ENCODE measurements at regions not wholly inside any gene's neighbourhood (a gene's known extent, or its start where the extent isn't known, plus 50 kb on each side); places are given as distances from the start of the nearest gene placed in this dataset.

- Histone ChIP-seq H3K4me3 (ENCODE audit: low read depth in 1 of 2, low read length in 2 of 2) (no peak overlapping the region), H3K27ac (ENCODE audit: low read depth in 2 of 2, low read length in 1 of 2) (no peak overlapping the region), H3K27me3 (ENCODE audit: control insufficient read depth in 1 of 2, insufficient read depth in 2 of 2, low read length in 2 of 2) (no peaks in the 10 kb centered on the region), H3K36me3 (ENCODE audit: control insufficient read depth in 2 of 2, insufficient read depth in 2 of 2, low read length in 1 of 2) (no peaks in the 10 kb centered on the region), H3K9me3 (ENCODE audit: control insufficient read depth in 2 of 2, insufficient read depth in 1 of 2, low read depth in 1 of 2, low read length in 1 of 2) (no peaks in the 10 kb centered on the region), H3K4me1 (ENCODE audit: control insufficient read depth in 2 of 2, insufficient read depth in 2 of 2, low read length in 1 of 2) (no peaks in the 10 kb centered on the region)
- WGBS, 2 donors = 20 to 38% methylated on average over 2 of the region's 2 CpGs
Observed at GRCh38 chr2:176582990-176583481, 313.8 kb downstream of the MTX2 start.

GRCh38 chr2:176583607-176584006 lies 314.4 kb downstream of the MTX2 start:
- no peaks in the 10 kb centered on the region for H3K4me1 ChIP-seq (ENCODE audit: control insufficient read depth in 2 of 2, insufficient read depth in 2 of 2, low read length in 1 of 2)
- H3K27ac ChIP-seq (ENCODE audit: low read depth in 2 of 2, low read length in 1 of 2) = no peak overlapping the region
- H3K36me3 ChIP-seq (ENCODE audit: control insufficient read depth in 2 of 2, insufficient read depth in 2 of 2, low read length in 1 of 2) = no peaks in the 10 kb centered on the region
- no peaks in the 10 kb centered on the region for H3K27me3 ChIP-seq (ENCODE audit: control insufficient read depth in 1 of 2, insufficient read depth in 2 of 2, low read length in 2 of 2)
- WGBS, 2 donors = 29 to 30% methylated on average over 6 of the region's 6 CpGs
- H3K9me3 ChIP-seq (ENCODE audit: control insufficient read depth in 2 of 2, insufficient read depth in 1 of 2, low read depth in 1 of 2, low read length in 1 of 2) = no peaks in the 10 kb centered on the region
- H3K4me3 ChIP-seq (ENCODE audit: low read depth in 1 of 2, low read length in 2 of 2) = no peak overlapping the region

- Histone ChIP-seq H3K27me3 (ENCODE audit: control insufficient read depth in 1 of 2, insufficient read depth in 2 of 2, low read length in 2 of 2) (no peaks in the 10 kb centered on the region), H3K27ac (ENCODE audit: low read depth in 2 of 2, low read length in 1 of 2) (no peak overlapping the region), H3K4me3 (ENCODE audit: low read depth in 1 of 2, low read length in 2 of 2) (no peak overlapping the region), H3K4me1 (ENCODE audit: control insufficient read depth in 2 of 2, insufficient read depth in 2 of 2, low read length in 1 of 2) (no peaks in the 10 kb centered on the region), H3K9me3 (ENCODE audit: control insufficient read depth in 2 of 2, insufficient read depth in 1 of 2, low read depth in 1 of 2, low read length in 1 of 2) (no peaks in the 10 kb centered on the region), H3K36me3 (ENCODE audit: control insufficient read depth in 2 of 2, insufficient read depth in 2 of 2, low read length in 1 of 2) (no peaks in the 10 kb centered on the region)
- WGBS, 2 donors = 59 to 71% methylated on average over 3 of the region's 3 CpGs
Observed at GRCh38 chr2:176584333-176584732, 315.1 kb downstream of the MTX2 start.

- Histone ChIP-seq H3K4me1 (ENCODE audit: control insufficient read depth in 2 of 2, insufficient read depth in 2 of 2, low read length in 1 of 2) (no peaks in the 10 kb centered on the region), H3K9me3 (ENCODE audit: control insufficient read depth in 2 of 2, insufficient read depth in 1 of 2, low read depth in 1 of 2, low read length in 1 of 2) (no peaks in the 10 kb centered on the region), H3K27ac (ENCODE audit: low read depth in 2 of 2, low read length in 1 of 2) (no peak overlapping the region), H3K4me3 (ENCODE audit: low read depth in 1 of 2, low read length in 2 of 2) (no peak overlapping the region), H3K36me3 (ENCODE audit: control insufficient read depth in 2 of 2, insufficient read depth in 2 of 2, low read length in 1 of 2) (no peaks in the 10 kb centered on the region), H3K27me3 (ENCODE audit: control insufficient read depth in 1 of 2, insufficient read depth in 2 of 2, low read length in 2 of 2) (no peaks in the 10 kb centered on the region)
- WGBS, 2 donors = 83 to 88% methylated on average over 1 of the region's 1 CpG
Observed at GRCh38 chr2:176585291-176585690, 316.0 kb downstream of the MTX2 start.

- Histone ChIP-seq H3K27me3 (ENCODE audit: control insufficient read depth in 1 of 2, insufficient read depth in 2 of 2, low read length in 2 of 2) (no peaks in the 10 kb centered on the region), H3K36me3 (ENCODE audit: control insufficient read depth in 2 of 2, insufficient read depth in 2 of 2, low read length in 1 of 2) (no peaks in the 10 kb centered on the region), H3K9me3 (ENCODE audit: control insufficient read depth in 2 of 2, insufficient read depth in 1 of 2, low read depth in 1 of 2, low read length in 1 of 2) (no peaks in the 10 kb centered on the region), H3K4me3 (ENCODE audit: low read depth in 1 of 2, low read length in 2 of 2) (no peak overlapping the region), H3K4me1 (ENCODE audit: control insufficient read depth in 2 of 2, insufficient read depth in 2 of 2, low read length in 1 of 2) (no peaks in the 10 kb centered on the region), H3K27ac (ENCODE audit: low read depth in 2 of 2, low read length in 1 of 2) (no peak overlapping the region)
- 72 to 80% methylated on average over 2 of the region's 2 CpGs for WGBS, 2 donors
Observed at GRCh38 chr2:176585791-176586190, 316.5 kb downstream of the MTX2 start.

GRCh38 chr2:176589287-176589686 lies 320.0 kb downstream of the MTX2 start:
- Histone ChIP-seq H3K27me3 (ENCODE audit: control insufficient read depth in 1 of 2, insufficient read depth in 2 of 2, low read length in 2 of 2) (no peaks in the 10 kb centered on the region), H3K9me3 (ENCODE audit: control insufficient read depth in 2 of 2, insufficient read depth in 1 of 2, low read depth in 1 of 2, low read length in 1 of 2) (no peaks in the 10 kb centered on the region), H3K36me3 (ENCODE audit: control insufficient read depth in 2 of 2, insufficient read depth in 2 of 2, low read length in 1 of 2) (no peaks in the 10 kb centered on the region), H3K4me3 (ENCODE audit: low read depth in 1 of 2, low read length in 2 of 2) (no peak overlapping the region), H3K4me1 (ENCODE audit: control insufficient read depth in 2 of 2, insufficient read depth in 2 of 2, low read length in 1 of 2) (no peaks in the 10 kb centered on the region), H3K27ac (ENCODE audit: low read depth in 2 of 2, low read length in 1 of 2) (no peak overlapping the region)
- WGBS, 2 donors = 61 to 79% methylated on average over 7 of the region's 7 CpGs

- Histone ChIP-seq H3K4me1 (ENCODE audit: control insufficient read depth in 2 of 2, insufficient read depth in 2 of 2, low read length in 1 of 2) (no peaks in the 10 kb centered on the region), H3K36me3 (ENCODE audit: control insufficient read depth in 2 of 2, insufficient read depth in 2 of 2, low read length in 1 of 2) (no peaks in the 10 kb centered on the region), H3K27me3 (ENCODE audit: control insufficient read depth in 1 of 2, insufficient read depth in 2 of 2, low read length in 2 of 2) (no peaks in the 10 kb centered on the region), H3K4me3 (ENCODE audit: low read depth in 1 of 2, low read length in 2 of 2) (no peak overlapping the region), H3K27ac (ENCODE audit: low read depth in 2 of 2, low read length in 1 of 2) (no peak overlapping the region), H3K9me3 (ENCODE audit: control insufficient read depth in 2 of 2, insufficient read depth in 1 of 2, low read depth in 1 of 2, low read length in 1 of 2) (no peaks in the 10 kb centered on the region)
- 70 to 83% methylated on average over 11 of the region's 11 CpGs for WGBS, 2 donors
Observed at GRCh38 chr2:176589825-176590440, 320.7 kb downstream of the MTX2 start.

- 90 to 92% methylated on average over 6 of the region's 6 CpGs for whole genome bisulfite sequencing, 2 donors
Observed at GRCh38 chr2:176592216-176592615, 323.0 kb downstream of the MTX2 start.

GRCh38 chr2:176595986-176596385 lies 326.7 kb downstream of the MTX2 start:
- no peaks in the 10 kb centered on the region for H3K9me3 ChIP-seq (ENCODE audit: control insufficient read depth in 2 of 2, insufficient read depth in 1 of 2, low read depth in 1 of 2, low read length in 1 of 2)

More at GRCh38 chr2:176592216-176592615, 323.0 kb downstream of the MTX2 start:
- H3K27ac ChIP-seq (ENCODE audit: low read depth in 2 of 2, low read length in 1 of 2) = no peak overlapping the region
- no peaks in the 10 kb centered on the region for H3K27me3 ChIP-seq (ENCODE audit: control insufficient read depth in 1 of 2, insufficient read depth in 2 of 2, low read length in 2 of 2)
- no peaks in the 10 kb centered on the region for H3K36me3 ChIP-seq (ENCODE audit: control insufficient read depth in 2 of 2, insufficient read depth in 2 of 2, low read length in 1 of 2)
- no peak overlapping the region for H3K4me3 ChIP-seq (ENCODE audit: low read depth in 1 of 2, low read length in 2 of 2)
- no peaks in the 10 kb centered on the region for H3K4me1 ChIP-seq (ENCODE audit: control insufficient read depth in 2 of 2, insufficient read depth in 2 of 2, low read length in 1 of 2)
- no peaks in the 10 kb centered on the region for H3K9me3 ChIP-seq (ENCODE audit: control insufficient read depth in 2 of 2, insufficient read depth in 1 of 2, low read depth in 1 of 2, low read length in 1 of 2)

GRCh38 chr2:176597916-176598315 lies 328.7 kb downstream of the MTX2 start:
- WGBS, 2 donors = 54 to 67% methylated on average over 1 of the region's 1 CpG
- no peaks in the 10 kb centered on the region for H3K36me3 ChIP-seq (ENCODE audit: control insufficient read depth in 2 of 2, insufficient read depth in 2 of 2, low read length in 1 of 2)
- H3K9me3 ChIP-seq (ENCODE audit: control insufficient read depth in 2 of 2, insufficient read depth in 1 of 2, low read depth in 1 of 2, low read length in 1 of 2) = no peaks in the 10 kb centered on the region
- no peak overlapping the region for H3K27ac ChIP-seq (ENCODE audit: low read depth in 2 of 2, low read length in 1 of 2)
- H3K4me1 ChIP-seq (ENCODE audit: control insufficient read depth in 2 of 2, insufficient read depth in 2 of 2, low read length in 1 of 2) = no peaks in the 10 kb centered on the region
- no peak overlapping the region for H3K4me3 ChIP-seq (ENCODE audit: low read depth in 1 of 2, low read length in 2 of 2)
- H3K27me3 ChIP-seq (ENCODE audit: control insufficient read depth in 1 of 2, insufficient read depth in 2 of 2, low read length in 2 of 2) = no peaks in the 10 kb centered on the region

More at GRCh38 chr2:176595986-176596385, 326.7 kb downstream of the MTX2 start:
- Histone ChIP-seq H3K36me3 (ENCODE audit: control insufficient read depth in 2 of 2, insufficient read depth in 2 of 2, low read length in 1 of 2) (no peaks in the 10 kb centered on the region), H3K27ac (ENCODE audit: low read depth in 2 of 2, low read length in 1 of 2) (no peak overlapping the region), H3K27me3 (ENCODE audit: control insufficient read depth in 1 of 2, insufficient read depth in 2 of 2, low read length in 2 of 2) (no peaks in the 10 kb centered on the region), H3K4me1 (ENCODE audit: control insufficient read depth in 2 of 2, insufficient read depth in 2 of 2, low read length in 1 of 2) (no peaks in the 10 kb centered on the region), H3K4me3 (ENCODE audit: low read depth in 1 of 2, low read length in 2 of 2) (no peak overlapping the region)
- 30 to 39% methylated on average over 3 of the region's 3 CpGs for WGBS, 2 donors
